T-helper 1 cell (primary cell): ENCODE measurements at regions not wholly inside any gene's neighbourhood (a gene's known extent, or its start where the extent isn't known, plus 50 kb on each side); places are given as distances from the start of the nearest gene placed in this dataset.
"Not testable (repeated sequence)": the region's sequence is repeated elsewhere in the genome, so short reads cannot be mapped to it uniquely, and the experiment has no call there.

ENCODE experiments used
- DNase-seq, 5 donors: peaks; one replicate each; pipeline ENCODE4 v3.0.0-alpha.2; 2012 to 2020

GRCh38 chr5:120092649-120093048 lies 371.5 kb upstream of the PRR16 start:
- DNase-seq = no peak

- DNase-seq = no peak
Measured at GRCh38 chr5:120093178-120093577, 370.9 kb upstream of the PRR16 start.

GRCh38 chr5:120096413-120096812 lies 367.7 kb upstream of the PRR16 start:
- no peak for DNase-seq

- no peak for DNase-seq
Measured at GRCh38 chr5:120098426-120098825, 365.7 kb upstream of the PRR16 start.

- no peak for DNase-seq
Measured at GRCh38 chr5:120098902-120099535, 365.1 kb upstream of the PRR16 start.

- no peak for DNase-seq
Measured at GRCh38 chr5:120101771-120102170, 362.3 kb upstream of the PRR16 start.

GRCh38 chr5:120103495-120103894 lies 360.6 kb upstream of the PRR16 start:
- DNase-seq = no peak

GRCh38 chr5:120106912-120107525 lies 357.1 kb upstream of the PRR16 start:
- DNase-seq = no peak

- no peak for DNase-seq
Measured at GRCh38 chr5:120108586-120109248, 355.4 kb upstream of the PRR16 start.

- no peak for DNase-seq
Measured at GRCh38 chr5:120122703-120123102, 341.4 kb upstream of the PRR16 start.

- DNase-seq = no peak
Measured at GRCh38 chr5:120124031-120124430, 340.1 kb upstream of the PRR16 start.

GRCh38 chr5:120124961-120125360 lies 339.1 kb upstream of the PRR16 start:
- no peak for DNase-seq

- DNase-seq = not testable (repeated sequence)
Measured at GRCh38 chr5:120132347-120132746, 331.8 kb upstream of the PRR16 start.

GRCh38 chr5:120134944-120135343 lies 329.2 kb upstream of the PRR16 start:
- no peak for DNase-seq

- DNase-seq = no peak
Measured at GRCh38 chr5:120137582-120137981, 326.5 kb upstream of the PRR16 start.

GRCh38 chr5:120139039-120139438 lies 325.1 kb upstream of the PRR16 start:
- DNase-seq = no peak

GRCh38 chr5:120140501-120140900 lies 323.6 kb upstream of the PRR16 start:
- DNase-seq = no peak

GRCh38 chr5:120141076-120141475 lies 323.0 kb upstream of the PRR16 start:
- no peak for DNase-seq

GRCh38 chr5:120146787-120147186 lies 317.3 kb upstream of the PRR16 start:
- no peak for DNase-seq

GRCh38 chr5:120147911-120148310 lies 316.2 kb upstream of the PRR16 start:
- DNase-seq = not testable (repeated sequence)

- no peak for DNase-seq
Measured at GRCh38 chr5:120150770-120151169, 313.3 kb upstream of the PRR16 start.

- no peak for DNase-seq
Measured at GRCh38 chr5:120151181-120151580, 312.9 kb upstream of the PRR16 start.

- no peak for DNase-seq
Measured at GRCh38 chr5:120151825-120152224, 312.3 kb upstream of the PRR16 start.

GRCh38 chr5:120152472-120152871 lies 311.6 kb upstream of the PRR16 start:
- no peak for DNase-seq
